ENCODE measurements at regions not wholly inside any gene's neighbourhood (a gene's known extent, or its start where the extent isn't known, plus 50 kb on each side); places are given as distances from the start of the nearest gene placed in this dataset.
"Not testable (repeated sequence)": the region's sequence is repeated elsewhere in the genome, so short reads cannot be mapped to it uniquely, and the experiment has no call there.

DNA sequence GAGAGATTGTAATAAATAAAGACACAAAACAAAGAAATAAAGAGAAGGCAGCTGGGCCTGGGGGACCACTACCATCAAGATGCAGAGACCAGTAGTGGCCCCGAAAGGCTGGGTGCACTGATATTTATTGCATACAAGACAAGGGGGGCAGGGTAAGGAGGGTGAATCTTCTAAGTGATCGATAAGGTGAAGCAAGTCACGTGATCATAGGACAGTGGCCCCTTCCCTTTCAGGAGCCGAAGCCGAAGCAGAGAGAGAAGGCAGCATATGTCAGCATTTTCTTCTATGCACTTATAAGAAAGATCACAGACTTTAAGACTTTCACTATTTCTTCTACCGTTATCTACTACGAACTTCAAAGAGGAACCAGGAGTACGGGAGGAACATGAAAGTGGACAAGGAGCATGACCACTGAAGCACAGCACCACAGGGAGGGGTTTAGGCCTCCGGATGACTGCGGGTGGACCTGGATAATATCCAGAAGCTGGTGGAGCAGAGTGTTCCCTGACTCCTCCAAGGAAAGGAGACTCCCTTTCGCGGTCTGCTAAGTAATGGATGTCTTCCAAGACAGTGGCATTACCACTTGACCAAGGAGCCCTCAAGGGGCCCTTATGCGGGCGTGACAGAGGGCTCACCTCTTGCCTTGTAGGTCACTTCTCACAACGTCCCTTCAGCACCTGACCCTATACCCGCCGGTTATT lies 126.4 kb downstream of the RBM46 start:
- not testable (repeated sequence) for H3K4me1 ChIP-seq (ENCODE audit: control insufficient read depth, low read length); H3K9me3 ChIP-seq (ENCODE audit: control insufficient read depth, insufficient read depth, low read length); H4K20me1 ChIP-seq (ENCODE audit: control insufficient read depth, insufficient read depth, low read depth, low read length); H3K36me3 ChIP-seq (ENCODE audit: control insufficient read depth, low read length); H3K27me3 ChIP-seq (ENCODE audit: control insufficient read depth, low read length); H3F3A ChIP-seq (ENCODE audit: control insufficient read depth, insufficient read depth); H3K4me3 ChIP-seq (ENCODE audit: low read length); H3K27ac ChIP-seq (ENCODE audit: low read depth, low read length); H3K9me2 ChIP-seq (replicated peaks; ENCODE audit: control insufficient read depth, low read length); H3K4me2 ChIP-seq (ENCODE audit: low read length); H3K79me2 ChIP-seq (ENCODE audit: control insufficient read depth, low read length)

DNA sequence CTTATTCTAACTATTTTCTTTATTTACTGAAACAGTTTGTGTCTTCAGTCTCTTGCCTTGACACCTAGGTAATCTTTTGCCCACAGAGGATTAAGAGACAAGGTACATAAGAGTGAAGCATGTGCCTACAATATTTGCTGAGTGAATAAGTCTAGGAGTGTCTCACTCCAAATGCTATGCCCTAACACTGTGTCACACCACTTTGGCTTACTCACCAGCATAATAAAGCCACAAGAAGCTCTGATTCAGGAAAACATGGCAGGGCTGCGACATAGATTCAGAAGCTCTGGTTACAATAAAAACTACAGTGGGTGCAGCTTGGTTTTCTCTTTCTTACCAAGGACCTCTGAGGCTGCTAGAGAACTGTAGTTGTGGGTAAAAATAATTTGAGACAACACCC lies 127.1 kb downstream of the RBM46 start:
- H3K27ac ChIP-seq (ENCODE audit: low read depth, low read length), result no peak overlapping the region
- no peaks in the 10 kb centered on the region for H3K27me3 ChIP-seq (ENCODE audit: control insufficient read depth, low read length)
- no peaks in the 10 kb centered on the region for H3K9me2 ChIP-seq (replicated peaks; ENCODE audit: control insufficient read depth, low read length)
- TF ChIP-seq, protein P1, sequence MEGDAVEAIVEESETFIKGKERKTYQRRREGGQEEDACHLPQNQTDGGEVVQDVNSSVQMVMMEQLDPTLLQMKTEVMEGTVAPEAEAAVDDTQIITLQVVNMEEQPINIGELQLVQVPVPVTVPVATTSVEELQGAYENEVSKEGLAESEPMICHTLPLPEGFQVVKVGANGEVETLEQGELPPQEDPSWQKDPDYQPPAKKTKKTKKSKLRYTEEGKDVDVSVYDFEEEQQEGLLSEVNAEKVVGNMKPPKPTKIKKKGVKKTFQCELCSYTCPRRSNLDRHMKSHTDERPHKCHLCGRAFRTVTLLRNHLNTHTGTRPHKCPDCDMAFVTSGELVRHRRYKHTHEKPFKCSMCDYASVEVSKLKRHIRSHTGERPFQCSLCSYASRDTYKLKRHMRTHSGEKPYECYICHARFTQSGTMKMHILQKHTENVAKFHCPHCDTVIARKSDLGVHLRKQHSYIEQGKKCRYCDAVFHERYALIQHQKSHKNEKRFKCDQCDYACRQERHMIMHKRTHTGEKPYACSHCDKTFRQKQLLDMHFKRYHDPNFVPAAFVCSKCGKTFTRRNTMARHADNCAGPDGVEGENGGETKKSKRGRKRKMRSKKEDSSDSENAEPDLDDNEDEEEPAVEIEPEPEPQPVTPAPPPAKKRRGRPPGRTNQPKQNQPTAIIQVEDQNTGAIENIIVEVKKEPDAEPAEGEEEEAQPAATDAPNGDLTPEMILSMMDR (IDR thresholded peaks at IDR 0.05; ENCODE audit: low read depth, low read length, poor library complexity, severe bottlenecking), result no peak
- TF ChIP-seq EZH2phosphoT487 (IDR thresholded peaks at IDR 0.05; ENCODE audit: borderline replicate concordance, low read length), result no peak
- no peak overlapping the region for H3K4me2 ChIP-seq (ENCODE audit: low read length)
- H3K4me3 ChIP-seq (ENCODE audit: low read length), result no peak overlapping the region
- no peaks in the 10 kb centered on the region for H3K9me3 ChIP-seq (ENCODE audit: control insufficient read depth, insufficient read depth, low read length)
- H3K36me3 ChIP-seq (ENCODE audit: control insufficient read depth, low read length), result no peaks in the 10 kb centered on the region
- H3F3A ChIP-seq (ENCODE audit: control insufficient read depth, insufficient read depth), result no peaks in the 10 kb centered on the region
- no peaks in the 10 kb centered on the region for H3K4me1 ChIP-seq (ENCODE audit: control insufficient read depth, low read length)
- no peaks in the 10 kb centered on the region for H4K20me1 ChIP-seq (ENCODE audit: control insufficient read depth, insufficient read depth, low read depth, low read length)
- no peaks in the 10 kb centered on the region for H3K79me2 ChIP-seq (ENCODE audit: control insufficient read depth, low read length)

DNA sequence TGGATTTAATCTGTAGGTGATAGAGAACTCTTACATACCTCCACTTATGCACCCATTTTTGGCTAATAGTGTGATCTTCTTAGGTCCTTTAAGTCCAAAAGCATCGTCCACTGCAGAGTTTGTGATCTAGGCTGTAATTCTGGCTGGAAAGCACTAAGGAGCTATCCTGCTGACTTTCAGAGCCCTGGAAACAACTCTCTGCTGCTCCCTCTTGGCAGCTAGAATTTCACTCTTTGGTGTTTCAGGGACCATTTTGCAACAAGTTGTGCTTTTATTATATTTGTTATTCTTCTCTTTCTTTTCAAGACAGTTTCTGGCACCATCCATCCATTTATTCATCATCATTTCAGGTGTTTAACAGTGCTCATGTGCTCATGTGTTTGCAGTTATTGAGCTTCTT lies 130.0 kb downstream of the RBM46 start:
- Histone ChIP-seq H4K20me1 (ENCODE audit: control insufficient read depth, insufficient read depth, low read depth, low read length) (no peaks in the 10 kb centered on the region), H3K4me1 (ENCODE audit: control insufficient read depth, low read length) (no peaks in the 10 kb centered on the region), H3F3A (ENCODE audit: control insufficient read depth, insufficient read depth) (no peaks in the 10 kb centered on the region), H3K4me2 (ENCODE audit: low read length) (no peak overlapping the region), H3K79me2 (ENCODE audit: control insufficient read depth, low read length) (no peaks in the 10 kb centered on the region), H3K27ac (ENCODE audit: low read depth, low read length) (no peak overlapping the region), H3K9me3 (ENCODE audit: control insufficient read depth, insufficient read depth, low read length) (no peaks in the 10 kb centered on the region), H3K27me3 (ENCODE audit: control insufficient read depth, low read length) (no peaks in the 10 kb centered on the region), H3K9me2 (replicated peaks; ENCODE audit: control insufficient read depth, low read length) (no peaks in the 10 kb centered on the region), H3K4me3 (ENCODE audit: low read length) (no peak overlapping the region), H3K36me3 (ENCODE audit: control insufficient read depth, low read length) (no peaks in the 10 kb centered on the region)
- TF ChIP-seq, protein P1 (IDR thresholded peaks at IDR 0.05; ENCODE audit: low read depth, low read length, poor library complexity, severe bottlenecking), result no peak
- TF ChIP-seq EZH2phosphoT487 (IDR thresholded peaks at IDR 0.05; ENCODE audit: borderline replicate concordance, low read length), result no peak

- no peak overlapping the region for H3K27ac ChIP-seq (ENCODE audit: low read depth, low read length)
- H3K27me3 ChIP-seq (ENCODE audit: control insufficient read depth, low read length), result no peaks in the 10 kb centered on the region
- TF ChIP-seq, protein P1 (IDR thresholded peaks at IDR 0.05; ENCODE audit: low read depth, low read length, poor library complexity, severe bottlenecking), result no peak
- no peak for TF ChIP-seq EZH2phosphoT487 (IDR thresholded peaks at IDR 0.05; ENCODE audit: borderline replicate concordance, low read length)
- no peaks in the 10 kb centered on the region for H3K79me2 ChIP-seq (ENCODE audit: control insufficient read depth, low read length)
- no peaks in the 10 kb centered on the region for H3K9me2 ChIP-seq (replicated peaks; ENCODE audit: control insufficient read depth, low read length)
- H3K4me3 ChIP-seq (ENCODE audit: low read length), result no peak overlapping the region
- H3K4me1 ChIP-seq (ENCODE audit: control insufficient read depth, low read length), result no peaks in the 10 kb centered on the region
- no peaks in the 10 kb centered on the region for H3K9me3 ChIP-seq (ENCODE audit: control insufficient read depth, insufficient read depth, low read length)
- no peak overlapping the region for H3K4me2 ChIP-seq (ENCODE audit: low read length)
- H3F3A ChIP-seq (ENCODE audit: control insufficient read depth, insufficient read depth), result no peaks in the 10 kb centered on the region
- H4K20me1 ChIP-seq (ENCODE audit: control insufficient read depth, insufficient read depth, low read depth, low read length), result no peaks in the 10 kb centered on the region
- no peaks in the 10 kb centered on the region for H3K36me3 ChIP-seq (ENCODE audit: control insufficient read depth, low read length)
Observed at GRCh38 chr4:154911608-154912098, 130.6 kb downstream of the RBM46 start.
